Tibial nerve (tissue), 4 donors: ENCODE measurements at regions not wholly inside any gene's neighbourhood (a gene's known extent, or its start where the extent isn't known, plus 50 kb on each side); places are given as distances from the start of the nearest gene placed in this dataset.

Experiments used
- DNase-seq, 2 donors: peaks; one replicate each; pipeline ENCODE4 v3.0.0-alpha.2; 2019; ENCODE audit warnings: low spot score in 2 of 2
- H3K27ac ChIP-seq, 4 donors: fragments of 200-600 bp; sonication (generic) in 3 of 4; one replicate each; pipeline ENCODE4 v1.5.1; 2017 to 2019; ENCODE audit warnings: mild to moderate bottlenecking in 1 of 4
- H3K27me3 ChIP-seq, 2 donors: fragments of 200-600 bp; sonication (generic) in 1 of 2; one replicate each; pipeline versions ENCODE4 v1.5.1 to v1.6.0; 2017 to 2019
- H3K36me3 ChIP-seq, 3 donors: fragments of 200-600 bp; sonication (generic); one replicate each; pipeline ENCODE4 v1.5.1; 2018 to 2019
- H3K4me1 ChIP-seq, 4 donors: fragments of 200-600 bp; sonication (generic) in 3 of 4; one replicate each; pipeline ENCODE4 v1.5.1; 2017 to 2019
- H3K4me3 ChIP-seq, 4 donors: fragments of 200-600 bp; sonication (generic) in 3 of 4; one replicate each; pipeline ENCODE4 v1.5.1; 2017 to 2019; ENCODE audit warnings: mild to moderate bottlenecking in 1 of 4, moderate library complexity in 1 of 4
- H3K9me3 ChIP-seq, 4 donors: fragments of 200-600 bp; sonication (generic) in 3 of 4; one replicate each; pipeline ENCODE4 v1.5.1; 2017 to 2019
- EP300 ChIP-seq, 2 donors: sonication (generic); formaldehyde crosslinking; IDR thresholded peaks; one replicate each; pipeline ENCODE4 v1.6.1; 2017; ENCODE audit warnings: antibody characterized with exemption in 2 of 2, mild to moderate bottlenecking in 1 of 2
- POLR2A ChIP-seq, 2 donors: fragments of 450-650 bp; IDR thresholded peaks; one replicate each; pipeline ENCODE4 v1.6.1; 2017; ENCODE audit warnings: antibody characterized with exemption in 2 of 2, mild to moderate bottlenecking in 2 of 2, moderate library complexity in 2 of 2
- WGBS, 2 donors: methylation state at CpG; one replicate each; pipeline ENCODE4 v1.1.5; 2018; 5-methylcytosine and 5-hydroxymethylcytosine counted together
- TF ChIP-seq, protein P1 (sequence below), 5 experiments: fragments of 200-600 bp in 3 of 5; fragments of 450-650 bp in 2 of 5; sonication (generic) in 3 of 5; IDR thresholded peaks; one replicate each; pipeline ENCODE4 v1.5.1; 2016 to 2019; ENCODE audit warnings: antibody characterized with exemption in 5 of 5, mild to moderate bottlenecking in 3 of 5, moderate library complexity in 2 of 5

DNA sequence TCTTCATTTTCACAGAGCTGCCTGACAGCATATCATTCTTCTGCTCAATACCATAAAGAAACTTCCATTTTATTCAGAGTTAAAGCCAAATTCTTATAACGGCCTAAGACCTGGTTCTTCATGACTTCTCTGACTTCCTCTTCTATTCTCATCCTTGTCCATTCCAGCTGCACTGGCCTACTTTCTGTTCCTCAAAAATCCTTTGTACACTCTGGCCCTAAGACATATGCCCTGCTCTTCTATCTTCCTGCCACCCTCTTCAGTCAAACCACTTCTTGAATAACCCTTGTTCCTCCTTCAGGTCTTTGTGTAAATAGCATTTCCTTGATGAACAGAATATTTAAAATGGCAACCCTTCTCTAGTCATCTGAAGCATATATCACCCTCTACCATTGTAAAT, 1338.7 kb upstream of the ADGRL2 start:
- Histone ChIP-seq H3K4me3 (no peak overlapping the region), H3K4me1 (no peaks in the 10 kb centered on the region), H3K27ac (no peak overlapping the region), H3K9me3 (no peaks in the 10 kb centered on the region), H3K27me3 (no peaks in the 10 kb centered on the region), H3K36me3 (no peaks in the 10 kb centered on the region)
- TF ChIP-seq, protein P1, sequence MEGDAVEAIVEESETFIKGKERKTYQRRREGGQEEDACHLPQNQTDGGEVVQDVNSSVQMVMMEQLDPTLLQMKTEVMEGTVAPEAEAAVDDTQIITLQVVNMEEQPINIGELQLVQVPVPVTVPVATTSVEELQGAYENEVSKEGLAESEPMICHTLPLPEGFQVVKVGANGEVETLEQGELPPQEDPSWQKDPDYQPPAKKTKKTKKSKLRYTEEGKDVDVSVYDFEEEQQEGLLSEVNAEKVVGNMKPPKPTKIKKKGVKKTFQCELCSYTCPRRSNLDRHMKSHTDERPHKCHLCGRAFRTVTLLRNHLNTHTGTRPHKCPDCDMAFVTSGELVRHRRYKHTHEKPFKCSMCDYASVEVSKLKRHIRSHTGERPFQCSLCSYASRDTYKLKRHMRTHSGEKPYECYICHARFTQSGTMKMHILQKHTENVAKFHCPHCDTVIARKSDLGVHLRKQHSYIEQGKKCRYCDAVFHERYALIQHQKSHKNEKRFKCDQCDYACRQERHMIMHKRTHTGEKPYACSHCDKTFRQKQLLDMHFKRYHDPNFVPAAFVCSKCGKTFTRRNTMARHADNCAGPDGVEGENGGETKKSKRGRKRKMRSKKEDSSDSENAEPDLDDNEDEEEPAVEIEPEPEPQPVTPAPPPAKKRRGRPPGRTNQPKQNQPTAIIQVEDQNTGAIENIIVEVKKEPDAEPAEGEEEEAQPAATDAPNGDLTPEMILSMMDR (IDR thresholded peaks at IDR 0.05), result no peak
- TF ChIP-seq POLR2A (IDR thresholded peaks at IDR 0.05) (no peak), EP300 (IDR thresholded peaks at IDR 0.05) (no peak)
- WGBS, 2 donors, result 74 to 80% methylated on average over 1 of the region's 1 CpG
- DNase-seq, result no peak

DNA sequence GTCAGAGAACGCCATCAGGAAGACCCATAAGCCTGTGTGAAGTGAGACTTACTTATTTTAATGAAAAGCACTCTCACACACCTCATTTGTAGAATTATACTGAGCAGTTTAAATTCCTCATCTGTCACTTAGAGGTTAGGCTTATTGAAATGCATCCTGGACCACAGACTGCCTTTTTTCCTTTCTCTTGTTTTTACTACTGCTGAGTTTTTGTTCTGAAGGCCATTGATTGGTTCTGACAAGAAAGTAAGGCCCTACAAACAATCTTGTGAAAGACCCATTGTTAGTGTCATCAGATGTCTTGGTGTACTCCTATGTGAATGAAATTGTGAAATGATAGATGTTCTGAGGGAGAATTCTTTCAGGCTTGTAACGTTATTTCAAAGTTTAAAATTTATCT, 1343.3 kb upstream of the ADGRL2 start:
- Histone ChIP-seq H3K27me3 (no peaks in the 10 kb centered on the region), H3K4me1 (no peaks in the 10 kb centered on the region), H3K4me3 (no peak overlapping the region), H3K9me3 (no peaks in the 10 kb centered on the region), H3K36me3 (no peaks in the 10 kb centered on the region), H3K27ac (no peak overlapping the region)
- WGBS, 2 donors, result 47 to 61% methylated on average over 2 of the region's 2 CpGs
- DNase-seq, result no peak
- no peak for TF ChIP-seq EP300 (IDR thresholded peaks at IDR 0.05)

DNA sequence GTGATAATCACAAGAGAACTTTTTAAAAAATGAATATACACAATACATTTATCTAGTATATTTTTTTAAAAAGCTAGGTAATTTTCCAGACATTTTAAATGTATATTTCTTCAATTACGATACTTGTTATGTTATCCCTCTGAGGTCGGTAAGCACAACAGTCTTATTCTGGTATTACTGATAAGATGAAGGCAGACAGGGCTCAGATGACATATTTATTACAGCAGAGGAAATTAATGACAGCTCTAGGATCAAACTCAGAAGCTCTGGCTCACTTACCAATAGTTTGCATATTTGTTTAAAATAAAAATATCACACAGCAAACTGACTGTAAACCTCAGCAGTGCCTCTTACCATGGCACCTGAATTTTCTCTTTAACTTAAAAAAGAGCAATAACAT, 1347.0 kb upstream of the ADGRL2 start:
- Histone ChIP-seq H3K36me3 (no peaks in the 10 kb centered on the region), H3K27ac (no peak overlapping the region), H3K27me3 (no peaks in the 10 kb centered on the region), H3K9me3 (no peaks in the 10 kb centered on the region), H3K4me3 (no peak overlapping the region), H3K4me1 (no peaks in the 10 kb centered on the region)
- TF ChIP-seq EP300 (IDR thresholded peaks at IDR 0.05), result no peak
- no peak for TF ChIP-seq POLR2A (IDR thresholded peaks at IDR 0.05)
- TF ChIP-seq, protein P1 (IDR thresholded peaks at IDR 0.05), result no peak
- DNase-seq, result no peak
- 75 to 77% methylated on average over 2 of the region's 2 CpGs for WGBS, 2 donors

DNA sequence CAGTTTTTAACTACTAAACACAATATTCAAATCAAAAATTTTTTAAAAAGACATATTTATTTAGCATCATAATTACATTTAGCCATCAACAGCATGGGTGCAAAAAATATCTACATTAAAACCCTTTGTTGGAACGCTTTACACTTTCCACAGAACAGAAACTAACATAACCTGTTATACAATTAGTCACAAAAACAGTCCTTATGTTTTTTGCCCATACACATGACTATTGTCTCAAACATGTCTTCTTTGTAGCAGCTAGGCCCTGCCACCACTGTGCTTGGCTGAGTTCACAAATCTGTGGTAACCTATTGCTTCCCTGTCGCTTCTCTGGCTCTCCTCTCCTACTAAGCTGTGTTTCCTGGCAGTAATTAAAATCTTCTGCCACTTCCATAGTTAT, 1350.0 kb upstream of the ADGRL2 start:
- no peak for TF ChIP-seq POLR2A (IDR thresholded peaks at IDR 0.05)
- TF ChIP-seq, protein P1 (IDR thresholded peaks at IDR 0.05), result no peak
- no peak for TF ChIP-seq EP300 (IDR thresholded peaks at IDR 0.05)
- no peaks in the 10 kb centered on the region for H3K27me3 ChIP-seq
- no peaks in the 10 kb centered on the region for H3K4me1 ChIP-seq
- 87 to 91% methylated on average over 2 of the region's 2 CpGs for WGBS, 2 donors
- no peak overlapping the region for H3K27ac ChIP-seq
- H3K36me3 ChIP-seq, result no peaks in the 10 kb centered on the region
- H3K9me3 ChIP-seq, result no peaks in the 10 kb centered on the region
- no peak for DNase-seq
- no peak overlapping the region for H3K4me3 ChIP-seq

DNA sequence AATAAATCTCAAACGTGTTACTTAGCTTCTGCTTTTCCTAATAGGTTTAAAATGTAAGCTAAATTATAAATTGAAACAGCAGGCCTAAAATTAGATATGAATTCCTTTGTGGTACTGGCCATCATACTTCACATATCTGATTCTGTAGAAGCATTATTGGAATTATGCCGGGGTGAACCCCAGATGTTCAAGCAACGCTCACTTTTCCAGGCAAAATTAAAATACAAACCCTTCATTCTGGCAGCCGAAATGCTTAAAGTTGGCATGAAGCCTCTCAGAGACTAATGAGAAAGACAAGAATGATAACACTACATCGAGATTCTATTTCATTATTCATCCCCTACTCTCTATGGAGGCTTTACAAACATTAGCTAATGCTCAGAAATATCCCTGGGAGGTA, 1352.7 kb upstream of the ADGRL2 start:
- no peak for DNase-seq
- Histone ChIP-seq H3K4me3 (no peak overlapping the region), H3K36me3 (no peaks in the 10 kb centered on the region), H3K9me3 (no peaks in the 10 kb centered on the region), H3K4me1 (no peaks in the 10 kb centered on the region), H3K27ac (no peak overlapping the region), H3K27me3 (no peaks in the 10 kb centered on the region)
- TF ChIP-seq, protein P1 (IDR thresholded peaks at IDR 0.05), result no peak
- TF ChIP-seq EP300 (IDR thresholded peaks at IDR 0.05) (no peak), POLR2A (IDR thresholded peaks at IDR 0.05) (no peak)
- 27 to 34% methylated on average over 5 of the region's 5 CpGs for WGBS, 2 donors

DNA sequence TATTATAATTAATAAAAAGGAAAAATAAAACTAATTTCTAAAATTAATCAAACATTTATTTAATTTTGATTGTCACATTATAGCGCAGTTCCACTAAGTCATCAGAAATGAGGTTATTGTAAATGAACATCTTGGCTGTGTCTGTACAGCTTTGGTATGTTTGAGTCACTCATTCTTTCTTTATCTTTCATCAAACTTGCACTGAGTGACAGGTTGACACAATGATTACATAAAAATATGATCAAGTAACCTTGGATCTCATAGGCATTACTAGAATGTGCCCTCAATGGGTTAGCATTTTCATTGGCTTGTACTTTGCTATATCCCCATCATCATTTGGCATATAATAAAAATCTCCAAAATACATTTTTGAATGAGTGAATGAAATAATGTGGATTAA, 1353.2 kb upstream of the ADGRL2 start:
- H3K27me3 ChIP-seq, result no peaks in the 10 kb centered on the region
- H3K4me3 ChIP-seq, result no peak overlapping the region
- no peaks in the 10 kb centered on the region for H3K36me3 ChIP-seq
- WGBS, 2 donors, result 90 to 95% methylated on average over 1 of the region's 1 CpG
- no peaks in the 10 kb centered on the region for H3K9me3 ChIP-seq
- H3K4me1 ChIP-seq, result no peaks in the 10 kb centered on the region
- TF ChIP-seq, protein P1 (IDR thresholded peaks at IDR 0.05), result no peak
- TF ChIP-seq EP300 (IDR thresholded peaks at IDR 0.05) (no peak), POLR2A (IDR thresholded peaks at IDR 0.05) (no peak)
- no peak for DNase-seq
- no peak overlapping the region for H3K27ac ChIP-seq
